Fibroblast of the aortic adventitia (primary cell): ENCODE measurements at regions not wholly inside any gene's neighbourhood (a gene's known extent, or its start where the extent isn't known, plus 50 kb on each side); places are given as distances from the start of the nearest gene placed in this dataset.

ENCODE experiments used
- DNase-seq: peaks from one replicate; pipeline ENCODE4 v3.0.0-alpha.2; 2010; ENCODE audit warnings: low read depth
- H3K4me3 ChIP-seq: 2 replicates; pipeline ENCODE4 v1.5.1; 2011; ENCODE audit warnings: low read depth, mild to moderate bottlenecking, control low read depth, low read length, moderate library complexity
- TF ChIP-seq, protein P1 (sequence below): IDR thresholded peaks from 2 replicates; pipeline ENCODE4 v1.5.1; 2011; ENCODE audit warnings: mild to moderate bottlenecking, low read length, control low read depth, inconsistent platforms; ENCODE audit not compliant: insufficient read depth

GRCh38 chr16:35325936-35326335 lies 1866.5 kb downstream of the TP53TG3F start:
- TF ChIP-seq, protein P1, sequence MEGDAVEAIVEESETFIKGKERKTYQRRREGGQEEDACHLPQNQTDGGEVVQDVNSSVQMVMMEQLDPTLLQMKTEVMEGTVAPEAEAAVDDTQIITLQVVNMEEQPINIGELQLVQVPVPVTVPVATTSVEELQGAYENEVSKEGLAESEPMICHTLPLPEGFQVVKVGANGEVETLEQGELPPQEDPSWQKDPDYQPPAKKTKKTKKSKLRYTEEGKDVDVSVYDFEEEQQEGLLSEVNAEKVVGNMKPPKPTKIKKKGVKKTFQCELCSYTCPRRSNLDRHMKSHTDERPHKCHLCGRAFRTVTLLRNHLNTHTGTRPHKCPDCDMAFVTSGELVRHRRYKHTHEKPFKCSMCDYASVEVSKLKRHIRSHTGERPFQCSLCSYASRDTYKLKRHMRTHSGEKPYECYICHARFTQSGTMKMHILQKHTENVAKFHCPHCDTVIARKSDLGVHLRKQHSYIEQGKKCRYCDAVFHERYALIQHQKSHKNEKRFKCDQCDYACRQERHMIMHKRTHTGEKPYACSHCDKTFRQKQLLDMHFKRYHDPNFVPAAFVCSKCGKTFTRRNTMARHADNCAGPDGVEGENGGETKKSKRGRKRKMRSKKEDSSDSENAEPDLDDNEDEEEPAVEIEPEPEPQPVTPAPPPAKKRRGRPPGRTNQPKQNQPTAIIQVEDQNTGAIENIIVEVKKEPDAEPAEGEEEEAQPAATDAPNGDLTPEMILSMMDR: no peak
- no peak overlapping the region for H3K4me3 ChIP-seq
- DNase-seq: no peak

GRCh38 chr16:35339337-35339736 lies 1879.9 kb downstream of the TP53TG3F start:
- TF ChIP-seq, protein P1: no peak
- DNase-seq: no peak
- H3K4me3 ChIP-seq: no peak overlapping the region

GRCh38 chr16:35342012-35342411 lies 1882.6 kb downstream of the TP53TG3F start:
- H3K4me3 ChIP-seq: no peak overlapping the region
- TF ChIP-seq, protein P1: no peak
- no peak for DNase-seq

DNA sequence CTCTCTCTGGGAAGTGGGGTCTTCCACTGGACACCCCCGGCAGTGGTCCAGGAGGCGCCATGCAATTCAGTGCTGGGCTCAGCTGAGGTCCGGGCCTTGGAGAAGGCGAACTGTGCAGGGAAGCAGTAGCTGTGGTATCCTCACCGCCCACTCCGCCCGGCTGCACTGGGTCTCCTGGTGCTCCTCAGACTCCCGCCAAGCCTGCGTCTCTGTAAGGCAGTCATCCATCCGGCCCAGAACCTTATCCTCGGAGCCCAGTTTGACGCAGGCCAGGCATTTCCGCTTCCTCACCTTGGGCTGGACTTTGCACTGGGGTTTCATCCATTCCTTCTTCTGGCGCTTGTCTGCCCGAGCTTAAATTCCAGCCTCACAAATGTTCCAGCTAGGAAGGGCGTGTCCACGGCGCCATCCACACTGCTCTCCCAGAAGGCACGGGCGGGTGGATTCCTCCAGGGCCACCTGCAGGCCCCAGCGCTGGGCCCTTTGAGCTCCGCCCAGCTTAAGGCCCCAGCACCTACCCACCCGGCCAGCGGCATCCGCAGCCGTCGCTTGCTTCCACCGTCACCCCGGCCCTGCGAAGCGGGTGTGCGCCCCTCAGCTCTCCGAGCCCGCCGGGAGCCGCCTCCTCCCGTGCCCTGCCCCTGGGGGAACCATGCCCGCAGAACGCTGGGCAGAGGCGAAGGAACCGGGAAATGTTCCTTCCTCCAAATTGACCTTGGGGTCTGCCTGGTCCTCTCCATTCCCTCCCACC lies 1884.8 kb downstream of the TP53TG3F start:
- TF ChIP-seq, protein P1: no peak
- DNase-seq: no peak
- no peak overlapping the region for H3K4me3 ChIP-seq

- DNase-seq: no peak
- TF ChIP-seq, protein P1: no peak
- H3K4me3 ChIP-seq: no peak overlapping the region
Observed at GRCh38 chr16:35352431-35352830, 1893.0 kb downstream of the TP53TG3F start.

- no peak overlapping the region for H3K4me3 ChIP-seq
- DNase-seq: no peak
- TF ChIP-seq, protein P1: no peak
Observed at GRCh38 chr16:35363510-35363909, 1904.1 kb downstream of the TP53TG3F start.

GRCh38 chr16:35364263-35364662 lies 1904.9 kb downstream of the TP53TG3F start:
- H3K4me3 ChIP-seq: no peak overlapping the region

More at GRCh38 chr16:35364263-35364662, 1904.9 kb downstream of the TP53TG3F start:
- no peak for DNase-seq
- TF ChIP-seq, protein P1: no peak
